K562 (cell line): ENCODE measurements at regions not wholly inside any gene's neighbourhood (a gene's known extent, or its start where the extent isn't known, plus 50 kb on each side); places are given as distances from the start of the nearest gene placed in this dataset.

Experiments
- BCL6 ChIP-seq: fragments of 250-450 bp; sonication (Bioruptor Pico); IDR thresholded peaks from 2 replicates; pipeline ENCODE4 v1.4.0; 2020
- CTCF ChIP-seq, 3 experiments: IDR thresholded peaks in 2 of 3; conservative IDR thresholded peaks in 1 of 3; 2 replicates each; pipeline ENCODE4 v1.5.1; 2011 to 2012; ENCODE audit warnings: low read length in 3 of 3, mild to moderate bottlenecking in 3 of 3, control low read depth in 2 of 3, improper control_type of control experiment in 1 of 3, inconsistent platforms in 1 of 3, low read depth in 1 of 3, mixed read lengths in 1 of 3, moderate library complexity in 1 of 3; ENCODE audit not compliant: insufficient read depth in 2 of 3
- DPF2 ChIP-seq: fragments of 450-650 bp; IDR thresholded peaks from 2 replicates; pipeline ENCODE4 v1.6.1; 2016
- ELF4 ChIP-seq: fragments of 450-650 bp; formaldehyde crosslinking; IDR thresholded peaks from 2 replicates; pipeline ENCODE4 v1.4.0; 2022; ENCODE audit warnings: missing genetic modification characterization
- GATAD2B ChIP-seq: fragments of 450-650 bp; IDR thresholded peaks from 2 replicates; pipeline ENCODE4 v1.6.1; 2017; ENCODE audit warnings: mild to moderate bottlenecking, borderline replicate concordance
- PML ChIP-seq: IDR thresholded peaks from 2 replicates; pipeline ENCODE4 v1.6.1; 2012; ENCODE audit warnings: low read length, inconsistent platforms
- SMAD2 ChIP-seq: fragments of 150-350 bp; IDR thresholded peaks from 2 replicates; pipeline ENCODE4 v1.6.1; 2014; ENCODE audit warnings: low read depth, mild to moderate bottlenecking, low read length
- SREBF2 ChIP-seq: sonication (generic); formaldehyde crosslinking; IDR thresholded peaks from 2 replicates; pipeline ENCODE4 v1.4.0; 2020; ENCODE audit warnings: mild to moderate bottlenecking, missing genetic modification reagents
- SRSF1 ChIP-seq: fragments of 200-400 bp; formaldehyde crosslinking; IDR thresholded peaks from 2 replicates; pipeline ENCODE4 v1.6.1; 2017; ENCODE audit warnings: mild to moderate bottlenecking, low read depth, low read length, moderate library complexity
- TRIM24 ChIP-seq, 2 experiments: fragments of 450-650 bp; IDR thresholded peaks; 2 replicates each; pipeline ENCODE4 v1.6.1; 2016
- ZNF778 ChIP-seq: fragments of 450-650 bp; formaldehyde crosslinking; IDR thresholded peaks from 2 replicates; pipeline ENCODE4 v1.4.0; 2020; ENCODE audit warnings: mild to moderate bottlenecking, moderate library complexity
- TF ChIP-seq, protein P1 (sequence below): sonication (generic); formaldehyde crosslinking; IDR thresholded peaks from 2 replicates; pipeline ENCODE4 v1.9.0; 2022; ENCODE audit warnings: mild to moderate bottlenecking, missing genetic modification reagents

- TF ChIP-seq TRIM24 (IDR thresholded peaks at IDR 0.05): no peak
- no peak for TF ChIP-seq ELF4
- no peak for TF ChIP-seq SREBF2 (CRISPR knock-in tag)
- no peak for TF ChIP-seq ZNF778 (CRISPR knock-in tag)
- TF ChIP-seq GATAD2B: no peak
- TF ChIP-seq DPF2: no peak
- no peak for TF ChIP-seq BCL6 (CRISPR knock-in tag)
- TF ChIP-seq, protein P1, sequence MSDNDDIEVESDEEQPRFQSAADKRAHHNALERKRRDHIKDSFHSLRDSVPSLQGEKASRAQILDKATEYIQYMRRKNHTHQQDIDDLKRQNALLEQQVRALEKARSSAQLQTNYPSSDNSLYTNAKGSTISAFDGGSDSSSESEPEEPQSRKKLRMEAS (CRISPR knock-in tag): no peak
- no peak for TF ChIP-seq CTCF (IDR thresholded peaks at IDR 0.05 in 2 of 3, conservative IDR thresholded peaks at IDR 0.05 in 1 of 3; ENCODE audit: insufficient read depth in 2 of 3, low read depth in 1 of 3, low read length in 3 of 3)
- TF ChIP-seq SMAD2: no peak
- TF ChIP-seq SRSF1: no peak
- TF ChIP-seq PML: no peak
These were observed 249.7 kb upstream of the NPY start for GRCh38 chr7:24034251-24034650.
